Neural progenitor cell (in vitro differentiated cells): ENCODE measurements at regions not wholly inside any gene's neighbourhood (a gene's known extent, or its start where the extent isn't known, plus 50 kb on each side); places are given as distances from the start of the nearest gene placed in this dataset.

ENCODE experiments used
- EZH2 ChIP-seq: fragments of 200-600 bp; sonication (generic); IDR thresholded peaks from 2 replicates; pipeline ENCODE4 v1.6.1; 2017; ENCODE audit warnings: antibody characterized with exemption, mild to moderate bottlenecking, moderate library complexity
- EZH2phosphoT487 ChIP-seq: fragments of 200-600 bp; sonication (generic); IDR thresholded peaks from 2 replicates; pipeline ENCODE4 v1.6.1; 2017; ENCODE audit warnings: antibody characterized with exemption
- TF ChIP-seq, protein P1 (sequence below): fragments of 200-600 bp; sonication (generic); IDR thresholded peaks from 2 replicates; pipeline ENCODE4 v1.5.1; 2017; ENCODE audit warnings: antibody characterized with exemption, mild to moderate bottlenecking

GRCh38 chr7:91657483-91658071, 222.9 kb downstream of the MTERF1 start:
- TF ChIP-seq, protein P1, sequence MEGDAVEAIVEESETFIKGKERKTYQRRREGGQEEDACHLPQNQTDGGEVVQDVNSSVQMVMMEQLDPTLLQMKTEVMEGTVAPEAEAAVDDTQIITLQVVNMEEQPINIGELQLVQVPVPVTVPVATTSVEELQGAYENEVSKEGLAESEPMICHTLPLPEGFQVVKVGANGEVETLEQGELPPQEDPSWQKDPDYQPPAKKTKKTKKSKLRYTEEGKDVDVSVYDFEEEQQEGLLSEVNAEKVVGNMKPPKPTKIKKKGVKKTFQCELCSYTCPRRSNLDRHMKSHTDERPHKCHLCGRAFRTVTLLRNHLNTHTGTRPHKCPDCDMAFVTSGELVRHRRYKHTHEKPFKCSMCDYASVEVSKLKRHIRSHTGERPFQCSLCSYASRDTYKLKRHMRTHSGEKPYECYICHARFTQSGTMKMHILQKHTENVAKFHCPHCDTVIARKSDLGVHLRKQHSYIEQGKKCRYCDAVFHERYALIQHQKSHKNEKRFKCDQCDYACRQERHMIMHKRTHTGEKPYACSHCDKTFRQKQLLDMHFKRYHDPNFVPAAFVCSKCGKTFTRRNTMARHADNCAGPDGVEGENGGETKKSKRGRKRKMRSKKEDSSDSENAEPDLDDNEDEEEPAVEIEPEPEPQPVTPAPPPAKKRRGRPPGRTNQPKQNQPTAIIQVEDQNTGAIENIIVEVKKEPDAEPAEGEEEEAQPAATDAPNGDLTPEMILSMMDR, result no peak
- TF ChIP-seq EZH2, result no peak
- TF ChIP-seq EZH2phosphoT487, result no peak
